ENCODE measurements at regions not wholly inside any gene's neighbourhood (a gene's known extent, or its start where the extent isn't known, plus 50 kb on each side); places are given as distances from the start of the nearest gene placed in this dataset.
"Not testable (repeated sequence)": the region's sequence is repeated elsewhere in the genome, so short reads cannot be mapped to it uniquely, and the experiment has no call there.

DNA sequence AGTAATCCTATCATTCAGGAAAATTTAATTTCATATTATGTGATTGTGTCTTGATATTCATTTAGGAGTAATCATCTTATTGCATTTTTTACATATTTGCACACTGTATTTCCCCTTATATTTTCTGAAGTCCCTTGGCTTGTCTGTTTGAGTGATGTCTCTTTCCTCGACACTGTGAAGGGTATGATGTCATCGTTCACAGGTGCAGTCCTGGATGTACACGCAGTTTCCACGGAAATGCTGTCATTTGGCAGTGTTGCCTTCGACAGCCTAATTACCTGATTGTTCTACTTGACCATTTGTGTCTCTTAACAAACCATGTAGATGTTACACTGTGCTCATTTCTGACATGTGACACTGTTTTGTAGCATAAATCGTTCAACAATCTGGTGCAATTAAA lies 1277.0 kb downstream of the TMEM121 start:
- no peaks in the 10 kb centered on the region for H3K36me3 Mint-ChIP-seq (ENCODE audit: insufficient read depth)
- DNase-seq (ENCODE audit: low spot score, unreplicated experiment) = no peak
- no peak overlapping the region for H3K4me3 Mint-ChIP-seq (ENCODE audit: low read depth)
- peaks cover 58% of the 10 kb centered on the region for H3K9me3 Mint-ChIP-seq (ENCODE audit: low read depth)
- no peaks in the 10 kb centered on the region for H3K4me1 Mint-ChIP-seq (ENCODE audit: low read depth)
- TF ChIP-seq, protein P1, sequence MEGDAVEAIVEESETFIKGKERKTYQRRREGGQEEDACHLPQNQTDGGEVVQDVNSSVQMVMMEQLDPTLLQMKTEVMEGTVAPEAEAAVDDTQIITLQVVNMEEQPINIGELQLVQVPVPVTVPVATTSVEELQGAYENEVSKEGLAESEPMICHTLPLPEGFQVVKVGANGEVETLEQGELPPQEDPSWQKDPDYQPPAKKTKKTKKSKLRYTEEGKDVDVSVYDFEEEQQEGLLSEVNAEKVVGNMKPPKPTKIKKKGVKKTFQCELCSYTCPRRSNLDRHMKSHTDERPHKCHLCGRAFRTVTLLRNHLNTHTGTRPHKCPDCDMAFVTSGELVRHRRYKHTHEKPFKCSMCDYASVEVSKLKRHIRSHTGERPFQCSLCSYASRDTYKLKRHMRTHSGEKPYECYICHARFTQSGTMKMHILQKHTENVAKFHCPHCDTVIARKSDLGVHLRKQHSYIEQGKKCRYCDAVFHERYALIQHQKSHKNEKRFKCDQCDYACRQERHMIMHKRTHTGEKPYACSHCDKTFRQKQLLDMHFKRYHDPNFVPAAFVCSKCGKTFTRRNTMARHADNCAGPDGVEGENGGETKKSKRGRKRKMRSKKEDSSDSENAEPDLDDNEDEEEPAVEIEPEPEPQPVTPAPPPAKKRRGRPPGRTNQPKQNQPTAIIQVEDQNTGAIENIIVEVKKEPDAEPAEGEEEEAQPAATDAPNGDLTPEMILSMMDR (IDR thresholded peaks at IDR 0.05; ENCODE audit: unreplicated experiment) = no peak
- H3K27me3 Mint-ChIP-seq = no peaks in the 10 kb centered on the region
- H3K27ac Mint-ChIP-seq = no peak overlapping the region

DNA sequence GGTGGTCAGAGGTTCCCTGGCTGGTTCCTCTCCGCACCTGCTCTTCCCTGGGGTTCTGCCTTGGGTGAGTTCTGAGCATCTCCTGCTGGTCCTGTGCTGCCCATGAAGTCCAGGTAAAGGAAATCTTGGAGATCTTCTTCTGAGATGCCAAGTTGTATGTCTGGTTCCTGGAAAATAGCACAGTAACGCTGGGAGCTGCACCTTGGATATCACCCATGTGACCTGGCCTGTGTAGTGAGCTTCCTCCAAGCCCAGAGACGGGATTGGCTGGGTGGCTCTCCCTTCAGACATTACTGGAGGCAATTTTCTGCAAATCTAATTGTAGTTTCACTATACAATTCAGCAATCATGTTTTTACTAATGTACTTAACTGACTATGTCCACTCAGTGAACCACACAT lies 1281.1 kb downstream of the TMEM121 start:
- Mint-ChIP-seq H3K27ac (no peak overlapping the region), H3K27me3 (no peaks in the 10 kb centered on the region), H3K9me3 (ENCODE audit: low read depth) (peaks cover 50% of the 10 kb centered on the region), H3K4me3 (ENCODE audit: low read depth) (no peak overlapping the region), H3K4me1 (ENCODE audit: low read depth) (no peaks in the 10 kb centered on the region), H3K36me3 (ENCODE audit: insufficient read depth) (no peaks in the 10 kb centered on the region)
- TF ChIP-seq, protein P1 (IDR thresholded peaks at IDR 0.05; ENCODE audit: unreplicated experiment) = no peak
- DNase-seq (ENCODE audit: low spot score, unreplicated experiment) = no peak

DNA sequence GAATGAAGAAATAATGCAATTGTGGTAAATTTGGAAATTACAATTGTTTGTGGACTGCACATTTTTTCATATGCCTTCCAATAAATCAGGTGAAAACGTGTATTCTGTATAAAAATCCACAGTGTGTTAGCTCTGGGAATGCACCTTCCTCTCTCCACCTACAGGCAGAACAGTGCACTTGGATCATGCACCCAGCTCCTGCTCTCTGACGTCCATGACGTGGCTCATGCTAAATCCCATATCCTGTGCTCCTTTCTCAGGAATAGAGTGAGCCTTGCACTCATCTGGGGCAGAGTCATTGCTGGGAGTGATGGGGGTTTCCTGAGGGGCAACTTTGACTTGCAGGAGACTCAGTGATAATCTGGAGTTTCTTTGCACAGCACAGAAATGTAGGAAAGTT lies 1282.1 kb downstream of the TMEM121 start:
- Mint-ChIP-seq H3K27me3 (no peaks in the 10 kb centered on the region), H3K4me3 (ENCODE audit: low read depth) (no peak overlapping the region), H3K36me3 (ENCODE audit: insufficient read depth) (no peaks in the 10 kb centered on the region), H3K4me1 (ENCODE audit: low read depth) (no peaks in the 10 kb centered on the region), H3K27ac (no peak overlapping the region), H3K9me3 (ENCODE audit: low read depth) (peaks cover 40% of the 10 kb centered on the region)
- TF ChIP-seq, protein P1 (IDR thresholded peaks at IDR 0.05; ENCODE audit: unreplicated experiment) = no peak
- no peak for DNase-seq (ENCODE audit: low spot score, unreplicated experiment)

DNA sequence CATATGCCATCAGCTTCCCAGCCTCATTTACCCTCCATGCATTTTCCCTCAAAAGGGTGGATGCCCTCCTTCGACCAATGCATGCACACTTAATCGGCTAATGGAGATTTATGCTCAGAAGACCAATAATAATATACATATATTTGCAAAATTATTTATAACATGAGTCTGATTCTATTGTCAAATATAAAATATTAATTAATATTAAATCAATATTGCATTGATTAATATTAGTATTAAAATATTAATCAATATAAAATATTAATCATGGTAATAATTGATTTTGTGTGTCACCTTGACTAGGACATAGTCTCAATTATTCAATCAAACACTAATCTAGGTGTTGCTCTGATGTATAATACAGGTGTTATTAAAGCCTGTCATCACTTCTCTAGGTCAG lies 1282.5 kb downstream of the TMEM121 start:
- Mint-ChIP-seq H3K36me3 (ENCODE audit: insufficient read depth) (no peaks in the 10 kb centered on the region), H3K4me3 (ENCODE audit: low read depth) (no peak overlapping the region), H3K9me3 (ENCODE audit: low read depth) (peaks cover 39% of the 10 kb centered on the region), H3K4me1 (ENCODE audit: low read depth) (no peaks in the 10 kb centered on the region), H3K27ac (no peak overlapping the region), H3K27me3 (no peaks in the 10 kb centered on the region)
- DNase-seq (ENCODE audit: low spot score, unreplicated experiment) = no peak
- TF ChIP-seq, protein P1 (IDR thresholded peaks at IDR 0.05; ENCODE audit: unreplicated experiment) = no peak

DNA sequence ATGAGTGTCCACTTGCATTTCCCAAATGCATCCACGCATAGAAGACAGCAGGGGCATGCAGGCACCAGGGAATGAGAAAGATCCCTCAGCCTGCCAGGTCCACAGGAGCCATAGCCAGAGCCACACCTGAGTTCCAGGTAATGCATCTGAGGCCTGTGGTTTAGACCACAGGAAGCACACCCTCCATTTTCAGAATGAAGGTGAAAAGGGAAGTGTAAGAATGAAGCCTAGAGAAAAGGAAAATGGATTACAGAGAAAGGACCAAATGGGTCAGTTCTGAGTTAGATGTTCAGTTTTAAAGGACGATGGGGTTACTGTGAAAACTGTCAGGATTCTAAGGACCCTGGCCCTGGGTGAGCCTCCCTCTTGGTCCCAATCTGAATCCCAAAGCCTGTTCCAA lies 1283.2 kb downstream of the TMEM121 start:
- H3K4me1 Mint-ChIP-seq (ENCODE audit: low read depth) = no peaks in the 10 kb centered on the region
- H3K4me3 Mint-ChIP-seq (ENCODE audit: low read depth) = no peak overlapping the region
- TF ChIP-seq, protein P1 (IDR thresholded peaks at IDR 0.05; ENCODE audit: unreplicated experiment) = no peak
- no peaks in the 10 kb centered on the region for H3K27me3 Mint-ChIP-seq
- no peak overlapping the region for H3K27ac Mint-ChIP-seq
- peaks cover 40% of the 10 kb centered on the region for H3K9me3 Mint-ChIP-seq (ENCODE audit: low read depth)
- no peaks in the 10 kb centered on the region for H3K36me3 Mint-ChIP-seq (ENCODE audit: insufficient read depth)
- DNase-seq (ENCODE audit: low spot score, unreplicated experiment) = no peak

DNA sequence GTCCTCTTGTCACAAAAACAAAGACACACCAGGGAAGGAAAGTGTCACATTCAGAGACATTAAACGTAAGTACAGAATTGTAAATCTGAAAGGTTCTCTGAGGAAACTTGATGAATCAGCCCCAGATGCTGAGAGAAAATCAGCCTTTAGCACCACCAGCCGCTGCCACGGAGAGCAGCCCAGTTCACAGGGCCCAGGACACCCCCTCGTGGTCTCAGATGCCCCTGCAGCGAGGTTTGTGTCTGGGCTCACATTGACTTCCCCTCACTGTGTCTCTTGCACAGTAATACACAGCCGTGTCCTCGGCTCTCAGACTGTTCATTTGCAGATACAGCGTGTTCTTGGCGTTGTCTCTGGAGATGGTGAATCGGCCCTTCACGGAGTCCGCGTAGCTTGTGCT lies 1283.8 kb downstream of the TMEM121 start:
- not testable (repeated sequence) for H3K4me1 Mint-ChIP-seq (ENCODE audit: low read depth); DNase-seq (ENCODE audit: low spot score, unreplicated experiment); H3K27ac Mint-ChIP-seq; H3K27me3 Mint-ChIP-seq; H3K36me3 Mint-ChIP-seq (ENCODE audit: insufficient read depth); H3K4me3 Mint-ChIP-seq (ENCODE audit: low read depth)
- H3K9me3 Mint-ChIP-seq (ENCODE audit: low read depth) = peaks cover 44% of the 10 kb centered on the region

Data from progenitor cell of endocrine pancreas (in vitro differentiated cells).